ENCODE measurements at regions not wholly inside any gene's neighbourhood (a gene's known extent, or its start where the extent isn't known, plus 50 kb on each side); places are given as distances from the start of the nearest gene placed in this dataset.

DNA sequence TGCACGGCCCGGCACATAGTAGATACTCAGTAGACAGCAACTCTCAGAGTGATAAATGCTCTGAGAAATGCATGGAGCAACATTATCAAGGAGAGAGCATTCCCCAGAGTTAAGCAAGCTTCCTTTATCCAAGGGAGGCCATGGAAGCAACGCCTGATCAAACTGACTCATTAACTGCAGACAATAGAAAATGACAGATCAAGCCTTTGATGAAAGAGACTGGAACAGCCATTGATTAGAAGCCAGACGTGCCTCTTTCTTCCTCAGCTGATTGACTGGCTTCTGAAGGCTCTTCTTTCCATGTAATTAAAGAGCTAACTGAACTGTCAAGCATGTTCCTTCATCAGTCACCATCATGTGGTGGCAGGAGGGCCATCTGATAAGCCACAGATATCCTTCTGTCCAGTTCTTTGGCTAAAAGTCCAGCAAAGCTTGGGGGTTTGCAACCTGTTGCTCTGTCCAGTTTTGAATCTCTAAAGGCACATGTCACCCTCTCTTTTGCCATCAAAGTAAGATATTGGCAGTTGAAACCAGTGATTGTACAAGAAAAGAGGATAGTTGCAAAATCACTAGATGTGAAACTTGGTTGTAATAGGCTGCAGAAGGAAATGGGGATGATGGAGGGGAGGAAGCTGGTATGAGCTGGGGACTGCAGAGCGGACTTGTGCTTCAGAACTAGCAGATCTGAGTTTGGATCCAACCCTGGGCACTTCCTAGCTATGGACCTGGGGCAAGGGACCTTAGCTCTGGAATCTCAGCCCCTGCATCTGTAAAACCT, 188.0 kb downstream of the HAPSTR1 start:
- TF ChIP-seq ESRRG (CRISPR knock-in tag; IDR thresholded peaks at IDR 0.05) (no peak), GLIS3 (CRISPR knock-in tag; IDR thresholded peaks at IDR 0.05) (no peak), PPARA (CRISPR knock-in tag; IDR thresholded peaks at IDR 0.05; ENCODE audit: borderline replicate concordance) (no peak), ZNF8 (CRISPR knock-in tag; IDR thresholded peaks at IDR 0.05) (no peak)
- no peak for ATAC-seq

DNA sequence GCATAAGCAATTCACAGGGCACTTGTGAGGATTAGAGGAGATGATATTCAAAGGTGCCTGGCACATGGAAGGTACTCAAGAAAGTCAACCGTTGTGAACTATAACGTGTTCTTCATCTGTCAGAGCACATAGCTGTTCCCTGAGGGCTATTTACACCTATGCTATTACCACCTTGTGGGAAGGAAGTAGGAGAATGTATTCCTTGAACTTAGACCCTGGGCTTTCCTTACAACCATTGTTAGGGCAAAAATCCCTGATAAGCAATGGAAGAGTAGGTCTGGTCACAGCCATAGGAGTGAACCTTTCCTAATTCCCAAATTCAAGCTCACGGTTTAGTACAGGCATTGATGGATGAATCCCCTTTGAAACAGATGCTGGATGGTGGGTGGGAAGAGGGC, 188.6 kb downstream of the HAPSTR1 start:
- TF ChIP-seq, protein P1, sequence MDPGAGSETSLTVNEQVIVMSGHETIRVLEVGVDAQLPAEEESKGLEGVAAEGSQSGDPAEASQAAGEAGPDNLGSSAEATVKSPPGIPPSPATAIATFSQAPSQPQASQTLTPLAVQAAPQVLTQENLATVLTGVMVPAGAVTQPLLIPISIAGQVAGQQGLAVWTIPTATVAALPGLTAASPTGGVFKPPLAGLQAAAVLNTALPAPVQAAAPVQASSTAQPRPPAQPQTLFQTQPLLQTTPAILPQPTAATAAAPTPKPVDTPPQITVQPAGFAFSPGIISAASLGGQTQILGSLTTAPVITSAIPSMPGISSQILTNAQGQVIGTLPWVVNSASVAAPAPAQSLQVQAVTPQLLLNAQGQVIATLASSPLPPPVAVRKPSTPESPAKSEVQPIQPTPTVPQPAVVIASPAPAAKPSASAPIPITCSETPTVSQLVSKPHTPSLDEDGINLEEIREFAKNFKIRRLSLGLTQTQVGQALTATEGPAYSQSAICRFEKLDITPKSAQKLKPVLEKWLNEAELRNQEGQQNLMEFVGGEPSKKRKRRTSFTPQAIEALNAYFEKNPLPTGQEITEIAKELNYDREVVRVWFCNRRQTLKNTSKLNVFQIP (CRISPR knock-in tag; IDR thresholded peaks at IDR 0.05; ENCODE audit: borderline replicate concordance, low read depth): no peak
- no peak for TF ChIP-seq ARNTL (CRISPR knock-in tag; IDR thresholded peaks at IDR 0.05; ENCODE audit: borderline replicate concordance, low read depth)
- no peak for TF ChIP-seq RARB (CRISPR knock-in tag; IDR thresholded peaks at IDR 0.05)
- TF ChIP-seq, protein P2, sequence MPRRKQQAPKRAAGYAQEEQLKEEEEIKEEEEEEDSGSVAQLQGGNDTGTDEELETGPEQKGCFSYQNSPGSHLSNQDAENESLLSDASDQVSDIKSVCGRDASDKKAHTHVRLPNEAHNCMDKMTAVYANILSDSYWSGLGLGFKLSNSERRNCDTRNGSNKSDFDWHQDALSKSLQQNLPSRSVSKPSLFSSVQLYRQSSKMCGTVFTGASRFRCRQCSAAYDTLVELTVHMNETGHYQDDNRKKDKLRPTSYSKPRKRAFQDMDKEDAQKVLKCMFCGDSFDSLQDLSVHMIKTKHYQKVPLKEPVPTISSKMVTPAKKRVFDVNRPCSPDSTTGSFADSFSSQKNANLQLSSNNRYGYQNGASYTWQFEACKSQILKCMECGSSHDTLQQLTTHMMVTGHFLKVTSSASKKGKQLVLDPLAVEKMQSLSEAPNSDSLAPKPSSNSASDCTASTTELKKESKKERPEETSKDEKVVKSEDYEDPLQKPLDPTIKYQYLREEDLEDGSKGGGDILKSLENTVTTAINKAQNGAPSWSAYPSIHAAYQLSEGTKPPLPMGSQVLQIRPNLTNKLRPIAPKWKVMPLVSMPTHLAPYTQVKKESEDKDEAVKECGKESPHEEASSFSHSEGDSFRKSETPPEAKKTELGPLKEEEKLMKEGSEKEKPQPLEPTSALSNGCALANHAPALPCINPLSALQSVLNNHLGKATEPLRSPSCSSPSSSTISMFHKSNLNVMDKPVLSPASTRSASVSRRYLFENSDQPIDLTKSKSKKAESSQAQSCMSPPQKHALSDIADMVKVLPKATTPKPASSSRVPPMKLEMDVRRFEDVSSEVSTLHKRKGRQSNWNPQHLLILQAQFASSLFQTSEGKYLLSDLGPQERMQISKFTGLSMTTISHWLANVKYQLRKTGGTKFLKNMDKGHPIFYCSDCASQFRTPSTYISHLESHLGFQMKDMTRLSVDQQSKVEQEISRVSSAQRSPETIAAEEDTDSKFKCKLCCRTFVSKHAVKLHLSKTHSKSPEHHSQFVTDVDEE (CRISPR knock-in tag; IDR thresholded peaks at IDR 0.05): no peak
- TF ChIP-seq, protein P3, sequence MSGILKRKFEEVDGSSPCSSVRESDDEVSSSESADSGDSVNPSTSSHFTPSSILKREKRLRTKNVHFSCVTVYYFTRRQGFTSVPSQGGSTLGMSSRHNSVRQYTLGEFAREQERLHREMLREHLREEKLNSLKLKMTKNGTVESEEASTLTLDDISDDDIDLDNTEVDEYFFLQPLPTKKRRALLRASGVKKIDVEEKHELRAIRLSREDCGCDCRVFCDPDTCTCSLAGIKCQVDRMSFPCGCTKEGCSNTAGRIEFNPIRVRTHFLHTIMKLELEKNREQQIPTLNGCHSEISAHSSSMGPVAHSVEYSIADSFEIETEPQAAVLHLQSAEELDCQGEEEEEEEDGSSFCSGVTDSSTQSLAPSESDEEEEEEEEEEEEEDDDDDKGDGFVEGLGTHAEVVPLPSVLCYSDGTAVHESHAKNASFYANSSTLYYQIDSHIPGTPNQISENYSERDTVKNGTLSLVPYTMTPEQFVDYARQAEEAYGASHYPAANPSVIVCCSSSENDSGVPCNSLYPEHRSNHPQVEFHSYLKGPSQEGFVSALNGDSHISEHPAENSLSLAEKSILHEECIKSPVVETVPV (CRISPR knock-in tag; IDR thresholded peaks at IDR 0.05): no peak
- no peak for TF ChIP-seq ESRRG (CRISPR knock-in tag; IDR thresholded peaks at IDR 0.05)
- no peak for TF ChIP-seq ZNF565 (CRISPR knock-in tag; conservative IDR thresholded peaks at IDR 0.05; ENCODE audit: low read depth)
- no peak for TF ChIP-seq ZC3H10 (CRISPR knock-in tag; IDR thresholded peaks at IDR 0.05)
- TF ChIP-seq ZFP3 (CRISPR knock-in tag; IDR thresholded peaks at IDR 0.05): no peak
- no peak for TF ChIP-seq ZFP30 (CRISPR knock-in tag; IDR thresholded peaks at IDR 0.05)
- no peak for ATAC-seq

DNA sequence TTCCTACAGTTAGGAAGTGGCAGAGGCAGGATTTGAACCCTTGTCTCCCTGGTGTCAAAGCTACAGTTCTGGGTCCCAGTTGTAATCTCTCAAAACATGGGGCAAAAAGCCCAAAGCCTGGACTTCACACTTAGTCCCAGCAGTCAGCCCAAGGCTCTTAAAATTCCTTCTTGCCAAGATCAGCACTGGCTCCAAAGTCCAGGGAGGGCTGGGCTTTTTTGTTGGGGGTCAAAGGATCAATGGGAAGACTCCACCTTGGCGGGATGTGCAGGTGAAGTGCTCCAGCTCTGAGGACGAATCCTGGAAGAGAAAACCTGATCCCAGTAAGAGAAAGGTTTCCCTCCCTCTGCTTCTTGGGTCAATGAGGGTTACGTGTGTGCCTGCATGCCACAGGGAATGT, 195.5 kb downstream of the HAPSTR1 start:
- TF ChIP-seq, protein P1 (CRISPR knock-in tag; IDR thresholded peaks at IDR 0.05; ENCODE audit: borderline replicate concordance, low read depth): no peak
- TF ChIP-seq ARNTL (CRISPR knock-in tag; IDR thresholded peaks at IDR 0.05; ENCODE audit: borderline replicate concordance, low read depth) (no peak), PPARA (CRISPR knock-in tag; IDR thresholded peaks at IDR 0.05; ENCODE audit: borderline replicate concordance) (no peak), ISL1 (CRISPR knock-in tag; IDR thresholded peaks at IDR 0.05) (no peak), RARB (CRISPR knock-in tag; IDR thresholded peaks at IDR 0.05) (no peak), ZFP3 (CRISPR knock-in tag; IDR thresholded peaks at IDR 0.05) (no peak), SNAI2 (CRISPR knock-in tag; IDR thresholded peaks at IDR 0.05) (no peak), OSR1 (CRISPR knock-in tag; IDR thresholded peaks at IDR 0.05) (no peak), ZC3H10 (CRISPR knock-in tag; IDR thresholded peaks at IDR 0.05) (no peak)
- TF ChIP-seq, protein P4, sequence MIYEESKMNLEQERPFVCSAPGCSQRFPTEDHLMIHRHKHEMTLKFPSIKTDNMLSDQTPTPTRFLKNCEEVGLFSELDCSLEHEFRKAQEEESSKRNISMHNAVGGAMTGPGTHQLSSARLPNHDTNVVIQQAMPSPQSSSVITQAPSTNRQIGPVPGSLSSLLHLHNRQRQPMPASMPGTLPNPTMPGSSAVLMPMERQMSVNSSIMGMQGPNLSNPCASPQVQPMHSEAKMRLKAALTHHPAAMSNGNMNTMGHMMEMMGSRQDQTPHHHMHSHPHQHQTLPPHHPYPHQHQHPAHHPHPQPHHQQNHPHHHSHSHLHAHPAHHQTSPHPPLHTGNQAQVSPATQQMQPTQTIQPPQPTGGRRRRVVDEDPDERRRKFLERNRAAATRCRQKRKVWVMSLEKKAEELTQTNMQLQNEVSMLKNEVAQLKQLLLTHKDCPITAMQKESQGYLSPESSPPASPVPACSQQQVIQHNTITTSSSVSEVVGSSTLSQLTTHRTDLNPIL (CRISPR knock-in tag; IDR thresholded peaks at IDR 0.05; ENCODE audit: low read depth): no peak
- ATAC-seq: no peak

DNA sequence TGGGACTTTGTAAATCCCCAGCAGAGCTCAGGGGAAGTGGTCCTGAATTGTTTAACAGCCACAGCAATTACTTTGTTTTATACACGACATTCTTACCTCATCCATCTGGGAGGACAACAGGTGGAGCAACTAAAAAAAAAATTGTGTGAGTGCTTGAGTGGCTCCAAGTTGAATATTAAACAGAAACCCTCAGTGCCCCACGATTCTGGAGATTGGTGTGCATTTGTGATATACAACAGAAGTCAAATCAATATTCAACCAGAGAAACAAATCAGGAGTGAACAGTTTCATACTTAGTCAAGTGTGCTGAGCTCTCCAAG, 204.8 kb downstream of the HAPSTR1 start:
- TF ChIP-seq SNAI2 (CRISPR knock-in tag; IDR thresholded peaks at IDR 0.05): no peak
- no peak for TF ChIP-seq ARNTL (CRISPR knock-in tag; IDR thresholded peaks at IDR 0.05; ENCODE audit: borderline replicate concordance, low read depth)
- TF ChIP-seq RARB (CRISPR knock-in tag; IDR thresholded peaks at IDR 0.05): no peak
- TF ChIP-seq ZNF70 (CRISPR knock-in tag; IDR thresholded peaks at IDR 0.05): no peak
- TF ChIP-seq ZNF565 (CRISPR knock-in tag; conservative IDR thresholded peaks at IDR 0.05; ENCODE audit: low read depth): no peak
- TF ChIP-seq, protein P1 (CRISPR knock-in tag; IDR thresholded peaks at IDR 0.05; ENCODE audit: borderline replicate concordance, low read depth): no peak
- TF ChIP-seq ZNF8 (CRISPR knock-in tag; IDR thresholded peaks at IDR 0.05): no peak
- TF ChIP-seq TOX (CRISPR knock-in tag; IDR thresholded peaks at IDR 0.05; ENCODE audit: borderline replicate concordance): no peak
- TF ChIP-seq ESRRG (CRISPR knock-in tag; IDR thresholded peaks at IDR 0.05): no peak
- no peak for TF ChIP-seq ZFP3 (CRISPR knock-in tag; IDR thresholded peaks at IDR 0.05)
- TF ChIP-seq OSR1 (CRISPR knock-in tag; IDR thresholded peaks at IDR 0.05): no peak
- TF ChIP-seq, protein P5, sequence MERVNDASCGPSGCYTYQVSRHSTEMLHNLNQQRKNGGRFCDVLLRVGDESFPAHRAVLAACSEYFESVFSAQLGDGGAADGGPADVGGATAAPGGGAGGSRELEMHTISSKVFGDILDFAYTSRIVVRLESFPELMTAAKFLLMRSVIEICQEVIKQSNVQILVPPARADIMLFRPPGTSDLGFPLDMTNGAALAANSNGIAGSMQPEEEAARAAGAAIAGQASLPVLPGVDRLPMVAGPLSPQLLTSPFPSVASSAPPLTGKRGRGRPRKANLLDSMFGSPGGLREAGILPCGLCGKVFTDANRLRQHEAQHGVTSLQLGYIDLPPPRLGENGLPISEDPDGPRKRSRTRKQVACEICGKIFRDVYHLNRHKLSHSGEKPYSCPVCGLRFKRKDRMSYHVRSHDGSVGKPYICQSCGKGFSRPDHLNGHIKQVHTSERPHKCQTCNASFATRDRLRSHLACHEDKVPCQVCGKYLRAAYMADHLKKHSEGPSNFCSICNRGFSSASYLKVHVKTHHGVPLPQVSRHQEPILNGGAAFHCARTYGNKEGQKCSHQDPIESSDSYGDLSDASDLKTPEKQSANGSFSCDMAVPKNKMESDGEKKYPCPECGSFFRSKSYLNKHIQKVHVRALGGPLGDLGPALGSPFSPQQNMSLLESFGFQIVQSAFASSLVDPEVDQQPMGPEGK (CRISPR knock-in tag; IDR thresholded peaks at IDR 0.05; ENCODE audit: borderline replicate concordance): no peak
- TF ChIP-seq GLIS3 (CRISPR knock-in tag; IDR thresholded peaks at IDR 0.05): no peak
- no peak for TF ChIP-seq TCF4 (CRISPR knock-in tag; IDR thresholded peaks at IDR 0.05; ENCODE audit: borderline replicate concordance)
- no peak for TF ChIP-seq BACH2 (CRISPR knock-in tag; IDR thresholded peaks at IDR 0.05; ENCODE audit: borderline replicate concordance)
- no peak for ATAC-seq

Data from SK-N-SH treated with all-trans-retinoic acid at 6 μM for 48 hours (cell line).